Activated T-cell treated with anti-CD3 and anti-CD28 coated beads for 24 hours (primary cell): ENCODE measurements at regions not wholly inside any gene's neighbourhood (a gene's known extent, or its start where the extent isn't known, plus 50 kb on each side); places are given as distances from the start of the nearest gene placed in this dataset.
"Not testable (repeated sequence)": the region's sequence is repeated elsewhere in the genome, so short reads cannot be mapped to it uniquely, and the experiment has no call there.

Source experiments
- DNase-seq: peaks from one replicate; pipeline ENCODE4 v3.0.0-alpha.2; 2020; ENCODE audit warnings: low read depth

GRCh38 chr14:53668897-53669296, 287.7 kb downstream of the BMP4 start:
- no peak for DNase-seq

GRCh38 chr14:53663709-53664108, 292.9 kb downstream of the BMP4 start:
- DNase-seq: no peak

GRCh38 chr14:53655080-53655785, 301.4 kb downstream of the BMP4 start:
- no peak for DNase-seq

- no peak for DNase-seq
These were observed 304.6 kb downstream of the BMP4 start for GRCh38 chr14:53652068-53652467.

GRCh38 chr14:53651096-53651740, 305.4 kb downstream of the BMP4 start:
- no peak for DNase-seq

- DNase-seq: no peak
These were observed 309.7 kb downstream of the BMP4 start for GRCh38 chr14:53646925-53647324.

GRCh38 chr14:53640695-53641094, 315.9 kb downstream of the BMP4 start:
- no peak for DNase-seq

- no peak for DNase-seq
These were observed 317.7 kb downstream of the BMP4 start for GRCh38 chr14:53638966-53639365.

- no peak for DNase-seq
These were observed 321.8 kb downstream of the BMP4 start for GRCh38 chr14:53634793-53635192.

GRCh38 chr14:53630336-53630735, 326.3 kb downstream of the BMP4 start:
- DNase-seq: no peak

- DNase-seq: no peak
These were observed 327.7 kb downstream of the BMP4 start for GRCh38 chr14:53628732-53629430.

GRCh38 chr14:53628261-53628660, 328.4 kb downstream of the BMP4 start:
- no peak for DNase-seq

GRCh38 chr14:53626761-53627160, 329.9 kb downstream of the BMP4 start:
- no peak for DNase-seq

GRCh38 chr14:53622447-53622846, 334.2 kb downstream of the BMP4 start:
- no peak for DNase-seq

GRCh38 chr14:53621921-53622320, 334.7 kb downstream of the BMP4 start:
- DNase-seq: no peak

GRCh38 chr14:53621433-53621832, 335.2 kb downstream of the BMP4 start:
- DNase-seq: no peak

GRCh38 chr14:53620890-53621289, 335.7 kb downstream of the BMP4 start:
- DNase-seq: no peak

GRCh38 chr14:53620317-53620716, 336.3 kb downstream of the BMP4 start:
- DNase-seq: no peak

- no peak for DNase-seq
These were observed 336.9 kb downstream of the BMP4 start for GRCh38 chr14:53619691-53620231.

GRCh38 chr14:53616536-53616935, 340.1 kb downstream of the BMP4 start:
- DNase-seq: not testable (repeated sequence)

GRCh38 chr14:53615252-53615651, 341.4 kb downstream of the BMP4 start:
- DNase-seq: no peak

- no peak for DNase-seq
These were observed 343.0 kb downstream of the BMP4 start for GRCh38 chr14:53613404-53614253.
